Chondrocyte (in vitro differentiated cells): ENCODE measurements at regions not wholly inside any gene's neighbourhood (a gene's known extent, or its start where the extent isn't known, plus 50 kb on each side); places are given as distances from the start of the nearest gene placed in this dataset.
A peak's percentile ranks its signal among the peaks of the same experiment; 100 is the strongest.

Experiments used
- DNase-seq: peaks from one replicate; pipeline ENCODE4 v3.0.0; 2021; ENCODE audit warnings: mixed read lengths, low spot score
- H3K27ac Mint-ChIP-seq: one replicate; pipeline ENCODE4 v1.8.0; 2021; ENCODE audit warnings: mild to moderate bottlenecking, moderate library complexity, mixed read lengths; ENCODE audit not compliant: unreplicated experiment
- H3K27me3 Mint-ChIP-seq: 2 replicates; pipeline ENCODE4 v1.8.0; 2021; ENCODE audit warnings: low read depth, mixed read lengths
- H3K36me3 Mint-ChIP-seq: 2 replicates; pipeline ENCODE4 v1.8.0; 2021; ENCODE audit warnings: low read depth, mixed read lengths
- H3K4me1 Mint-ChIP-seq: 2 replicates; pipeline ENCODE4 v1.8.0; 2021; ENCODE audit warnings: low read depth, mild to moderate bottlenecking, mixed read lengths
- H3K4me3 Mint-ChIP-seq: one replicate; pipeline ENCODE4 v1.8.0; 2021; ENCODE audit warnings: mild to moderate bottlenecking, moderate library complexity, mixed read lengths; ENCODE audit not compliant: unreplicated experiment
- H3K9me3 Mint-ChIP-seq: 2 replicates; pipeline ENCODE4 v1.8.0; 2021; ENCODE audit warnings: low read depth, mixed read lengths
- TF ChIP-seq, protein P1 (sequence below): fragments of 200-600 bp; sonication (generic); IDR thresholded peaks from 2 replicates; pipeline ENCODE4 v1.5.0; 2021; ENCODE audit warnings: antibody characterized with exemption, mild to moderate bottlenecking, moderate library complexity

DNA sequence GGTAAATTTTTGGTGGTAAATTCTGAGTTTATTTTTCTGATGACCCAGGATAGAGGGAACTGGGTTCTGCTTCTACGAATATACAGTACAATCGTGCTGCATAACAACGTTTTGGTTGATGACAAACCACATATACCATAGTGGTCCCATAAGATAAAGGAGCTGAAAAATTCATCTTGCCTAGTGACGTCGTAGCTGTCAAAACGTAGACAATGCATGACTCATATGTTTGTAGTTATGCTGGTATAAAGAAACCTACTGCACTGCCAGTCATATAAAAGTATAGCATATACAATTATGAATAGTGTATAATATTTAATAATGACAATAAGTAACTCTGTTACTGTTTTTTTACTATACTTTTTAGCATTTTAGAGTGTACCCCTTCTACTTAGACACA, 244.0 kb downstream of the GAS1 start:
- DNase-seq, result no peak
- Mint-ChIP-seq H3K9me3 (no peaks in the 10 kb centered on the region), H3K4me3 (no peak overlapping the region), H3K27ac (no peak overlapping the region), H3K4me1 (peaks cover 11% of the 10 kb centered on the region), H3K36me3 (no peaks in the 10 kb centered on the region), H3K27me3 (no peaks in the 10 kb centered on the region)
- TF ChIP-seq, protein P1, sequence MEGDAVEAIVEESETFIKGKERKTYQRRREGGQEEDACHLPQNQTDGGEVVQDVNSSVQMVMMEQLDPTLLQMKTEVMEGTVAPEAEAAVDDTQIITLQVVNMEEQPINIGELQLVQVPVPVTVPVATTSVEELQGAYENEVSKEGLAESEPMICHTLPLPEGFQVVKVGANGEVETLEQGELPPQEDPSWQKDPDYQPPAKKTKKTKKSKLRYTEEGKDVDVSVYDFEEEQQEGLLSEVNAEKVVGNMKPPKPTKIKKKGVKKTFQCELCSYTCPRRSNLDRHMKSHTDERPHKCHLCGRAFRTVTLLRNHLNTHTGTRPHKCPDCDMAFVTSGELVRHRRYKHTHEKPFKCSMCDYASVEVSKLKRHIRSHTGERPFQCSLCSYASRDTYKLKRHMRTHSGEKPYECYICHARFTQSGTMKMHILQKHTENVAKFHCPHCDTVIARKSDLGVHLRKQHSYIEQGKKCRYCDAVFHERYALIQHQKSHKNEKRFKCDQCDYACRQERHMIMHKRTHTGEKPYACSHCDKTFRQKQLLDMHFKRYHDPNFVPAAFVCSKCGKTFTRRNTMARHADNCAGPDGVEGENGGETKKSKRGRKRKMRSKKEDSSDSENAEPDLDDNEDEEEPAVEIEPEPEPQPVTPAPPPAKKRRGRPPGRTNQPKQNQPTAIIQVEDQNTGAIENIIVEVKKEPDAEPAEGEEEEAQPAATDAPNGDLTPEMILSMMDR, result no peak

DNA sequence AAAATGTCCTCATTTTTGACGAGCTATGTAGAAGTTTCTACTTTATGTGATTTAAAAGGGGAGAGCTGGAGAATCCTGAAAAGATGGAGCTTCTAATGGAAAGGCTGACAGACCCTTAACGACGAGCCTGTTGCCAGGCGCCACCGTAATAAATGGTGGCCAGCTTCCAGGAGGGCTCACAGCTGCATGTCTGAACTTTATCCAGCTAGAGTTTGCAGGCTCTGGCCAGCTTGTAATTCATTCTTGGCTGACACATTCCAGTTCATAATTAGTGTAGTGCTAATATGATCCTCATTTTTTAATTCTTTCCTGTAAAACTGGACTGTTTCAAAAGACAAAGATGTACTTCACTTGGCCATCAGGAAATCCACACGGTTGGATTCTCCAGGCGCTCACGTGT, 246.7 kb downstream of the GAS1 start:
- DNase-seq, result no peak
- Mint-ChIP-seq H3K4me3 (no peak overlapping the region), H3K27ac (no peak overlapping the region), H3K4me1 (peaks cover 17% of the 10 kb centered on the region), H3K9me3 (no peaks in the 10 kb centered on the region), H3K36me3 (no peaks in the 10 kb centered on the region), H3K27me3 (no peaks in the 10 kb centered on the region)
- TF ChIP-seq, protein P1, result no peak

DNA sequence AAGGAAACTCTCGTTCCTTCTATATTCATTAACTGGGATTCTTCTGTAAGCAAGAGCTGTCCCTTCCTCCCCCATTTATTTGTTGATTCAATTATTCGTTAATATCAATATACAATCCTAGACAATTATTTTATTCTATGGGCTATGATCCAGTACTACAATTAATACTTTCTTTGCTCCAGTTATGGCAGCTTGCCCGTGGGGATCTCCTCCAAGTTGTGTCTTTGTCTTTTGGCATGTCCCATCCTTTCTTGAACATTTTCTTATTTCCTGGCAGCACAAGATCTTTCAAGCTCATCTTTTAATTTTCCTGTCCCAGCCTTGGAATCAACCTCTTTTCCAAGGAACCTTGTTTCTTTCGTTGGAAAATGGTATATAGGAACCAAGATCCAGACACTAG, 249.3 kb downstream of the GAS1 start:
- Mint-ChIP-seq H3K4me1 (peaks cover 18% of the 10 kb centered on the region), H3K27ac (no peak overlapping the region), H3K9me3 (no peaks in the 10 kb centered on the region), H3K36me3 (no peaks in the 10 kb centered on the region), H3K27me3 (no peaks in the 10 kb centered on the region), H3K4me3 (no peak overlapping the region)
- DNase-seq, result no peak
- TF ChIP-seq, protein P1, result no peak

DNA sequence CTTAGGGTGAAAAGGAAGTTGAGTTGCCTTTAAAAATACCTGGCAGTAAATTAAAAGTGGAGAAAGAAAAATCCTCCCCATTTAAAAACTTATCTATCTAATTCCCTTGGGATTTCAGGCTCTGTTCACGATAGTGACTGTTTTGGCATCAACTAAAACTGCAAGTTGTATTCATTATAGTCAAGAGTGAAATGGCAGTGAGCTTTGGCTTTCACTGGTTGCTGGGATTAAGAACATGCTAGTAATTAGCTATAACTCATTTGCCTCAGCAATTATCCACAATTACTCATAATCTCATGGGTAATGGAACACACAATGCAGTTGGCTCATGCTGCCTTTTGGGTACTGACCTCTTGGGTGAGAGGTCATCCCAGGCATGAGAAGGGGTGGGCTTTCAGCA, 250.1 kb downstream of the GAS1 start:
- TF ChIP-seq, protein P1, result no peak
- Mint-ChIP-seq H3K4me1 (peaks cover 18% of the 10 kb centered on the region), H3K27me3 (no peaks in the 10 kb centered on the region), H3K9me3 (peaks cover 4% of the 10 kb centered on the region), H3K27ac (no peak overlapping the region), H3K4me3 (no peak overlapping the region), H3K36me3 (no peaks in the 10 kb centered on the region)
- no peak for DNase-seq

DNA sequence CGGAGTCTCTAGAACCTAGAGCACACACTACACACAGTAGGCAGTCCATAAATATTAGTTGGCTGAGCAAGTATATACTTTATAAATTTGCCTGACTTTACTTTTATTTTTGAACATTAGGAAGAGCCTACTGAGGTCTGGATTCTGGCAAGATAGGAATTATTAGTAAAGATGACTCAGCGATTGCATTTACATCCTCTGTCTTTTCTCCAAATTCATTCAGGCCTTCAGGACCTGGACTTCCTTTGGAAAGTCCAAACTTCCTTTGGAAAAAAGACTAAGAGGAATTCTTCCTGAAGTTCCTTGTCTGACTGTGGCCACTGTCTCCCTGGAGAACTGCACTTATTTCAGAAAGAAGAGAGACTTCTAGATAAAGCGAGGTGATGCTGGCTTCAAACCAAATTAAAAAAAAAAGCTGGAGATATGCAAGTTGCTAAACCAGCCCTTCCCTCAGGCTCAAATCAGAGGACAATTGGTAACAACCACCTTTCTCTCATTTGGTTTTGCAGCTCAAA, 251.3 kb downstream of the GAS1 start:
- peaks cover 4% of the 10 kb centered on the region for H3K9me3 Mint-ChIP-seq
- no peak for DNase-seq
- TF ChIP-seq, protein P1, result no peak
- no peak overlapping the region for H3K4me3 Mint-ChIP-seq
- peak overlapping the region; percentile 14 for H3K27ac Mint-ChIP-seq
- no peaks in the 10 kb centered on the region for H3K36me3 Mint-ChIP-seq
- no peaks in the 10 kb centered on the region for H3K27me3 Mint-ChIP-seq
- peaks cover 16% of the 10 kb centered on the region for H3K4me1 Mint-ChIP-seq
